Ovary (tissue), 3 donors: ENCODE measurements at regions not wholly inside any gene's neighbourhood (a gene's known extent, or its start where the extent isn't known, plus 50 kb on each side); places are given as distances from the start of the nearest gene placed in this dataset.

Experiments
- CTCF ChIP-seq, 3 donors: fragments of 450-650 bp in 2 of 3; fragments of 200-600 bp in 1 of 3; IDR thresholded peaks; one replicate each; pipeline versions ENCODE4 v1.5.1 to v1.8.0; 2016 to 2022; ENCODE audit warnings: antibody characterized with exemption in 3 of 3, mild to moderate bottlenecking in 1 of 3
- EP300 ChIP-seq: sonication (generic); formaldehyde crosslinking; IDR thresholded peaks from one replicate; pipeline ENCODE4 v1.6.1; 2017; ENCODE audit warnings: antibody characterized with exemption
- POLR2A ChIP-seq: fragments of 450-650 bp; IDR thresholded peaks from one replicate; pipeline ENCODE4 v1.6.1; 2017; ENCODE audit warnings: antibody characterized with exemption, mild to moderate bottlenecking, moderate library complexity
- donor health status: DM: no; HTN: no; CAD: no.

DNA sequence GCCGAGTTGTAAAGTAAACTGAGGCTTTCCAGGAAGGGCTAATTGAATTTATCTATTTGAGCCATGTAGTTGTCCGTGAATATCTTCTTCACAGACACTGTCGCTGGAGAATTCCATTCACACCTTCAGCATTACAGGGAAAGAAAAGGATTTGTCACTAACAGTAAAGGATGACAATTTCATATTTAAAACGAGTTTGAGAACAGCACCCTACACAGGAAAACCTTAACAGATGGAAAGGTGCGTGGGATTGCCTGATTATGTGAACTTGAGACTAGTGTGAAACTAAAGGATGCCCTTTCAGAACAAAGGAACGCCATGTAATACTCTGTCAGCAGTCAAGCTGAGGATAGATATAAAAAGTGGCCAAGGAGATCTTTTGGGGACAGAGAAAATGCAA, 492.5 kb upstream of the ADGRL2 start:
- no peak for TF ChIP-seq EP300
- TF ChIP-seq POLR2A, result no peak
- no peak for TF ChIP-seq CTCF (IDR thresholded peaks at IDR 0.05)
